Spleen (tissue), 11 donors: ENCODE measurements at regions not wholly inside any gene's neighbourhood (a gene's known extent, or its start where the extent isn't known, plus 50 kb on each side); places are given as distances from the start of the nearest gene placed in this dataset.
A peak's percentile ranks its signal among the peaks of the same experiment; 100 is the strongest.

Experiments used
- DNase-seq: peaks from one replicate; pipeline ENCODE4 v3.0.0-alpha.2; 2020
- H3K27ac ChIP-seq, 8 donors: fragments of 200-600 bp; sonication (generic) in 7 of 8; 1 replicate in 4 of 8; 2 replicates in 4 of 8; pipeline versions ENCODE4 v1.5.0 to v1.8.0; 2016 to 2021; ENCODE audit warnings: inconsistent platforms in 4 of 8, mild to moderate bottlenecking in 4 of 8, moderate library complexity in 1 of 8
- H3K27me3 ChIP-seq, 7 donors: fragments of 200-600 bp; sonication (generic) in 6 of 7; replicated peaks in 1 of 7; 1 replicate in 4 of 7; 2 replicates in 3 of 7; pipeline versions ENCODE4 v1.5.0 to v1.8.0; 2016 to 2021; ENCODE audit warnings: inconsistent platforms in 3 of 7, mild to moderate bottlenecking in 1 of 7
- H3K36me3 ChIP-seq, 6 donors: fragments of 200-600 bp; sonication (generic) in 5 of 6; 1 replicate in 4 of 6; 2 replicates in 2 of 6; pipeline versions ENCODE4 v1.5.0 to v1.8.0; 2016 to 2021; ENCODE audit warnings: inconsistent platforms in 2 of 6
- H3K4me1 ChIP-seq, 6 donors: fragments of 200-600 bp; sonication (generic) in 5 of 6; 1 replicate in 3 of 6; 2 replicates in 3 of 6; pipeline versions ENCODE4 v1.5.0 to v1.8.0; 2016 to 2021; ENCODE audit warnings: inconsistent platforms in 3 of 6
- H3K4me3 ChIP-seq, 8 donors: fragments of 200-600 bp; sonication (generic) in 7 of 8; 1 replicate in 4 of 8; 2 replicates in 4 of 8; pipeline versions ENCODE4 v1.5.0 to v1.8.0; 2016 to 2021; ENCODE audit warnings: inconsistent platforms in 4 of 8, mild to moderate bottlenecking in 4 of 8, moderate library complexity in 2 of 8
- H3K9me3 ChIP-seq, 8 donors: fragments of 200-600 bp; sonication (generic) in 7 of 8; 1 replicate in 4 of 8; 2 replicates in 4 of 8; pipeline versions ENCODE4 v1.5.0 to v1.8.0; 2016 to 2021; ENCODE audit warnings: inconsistent platforms in 4 of 8
- CTCF ChIP-seq, 11 experiments: fragments of 200-600 bp in 7 of 11; fragments of 450-650 bp in 4 of 11; sonication (generic) in 4 of 11; IDR thresholded peaks in 8 of 11; conservative IDR thresholded peaks in 3 of 11; 1 replicate in 7 of 11; 2 replicates in 4 of 11; pipeline versions ENCODE4 v1.4.0 to v1.8.0; 2016 to 2021; ENCODE audit warnings: antibody characterized with exemption in 11 of 11, inconsistent platforms in 4 of 11, mild to moderate bottlenecking in 1 of 11
- POLR2A ChIP-seq, 3 donors: fragments of 450-650 bp; IDR thresholded peaks; one replicate each; pipeline ENCODE4 v1.5.1; 2017; ENCODE audit warnings: antibody characterized with exemption in 3 of 3, mild to moderate bottlenecking in 1 of 3
- POLR2AphosphoS5 ChIP-seq, 3 donors: sonication (generic); formaldehyde crosslinking; IDR thresholded peaks; one replicate each; pipeline ENCODE4 v1.5.1; 2017; ENCODE audit warnings: antibody characterized with exemption in 3 of 3
- WGBS, 5 donors: extraction: QIAGEN DNeasy Blood & Tissue Kit in 3 of 5; methylation state at CpG; one replicate each; pipeline versions ENCODE4 v1.1.5 to v1.1.7; 2013 to 2018; 5-methylcytosine and 5-hydroxymethylcytosine counted together
- intact Hi-C: fragments of 100-400 bp; cut with DNase I; formaldehyde crosslinking; loops from one replicate; pipeline ENCODE4 v1.15.0; 2023; ENCODE audit warnings: low total_unique reads
- donor health status: healthy with polysubstance abuse.
- donor health status: DM: no; HTN: no; CAD: no; lungs with moderate emphysema.
- donor health status: DM: no; HTN: no; CAD: no.
- donor health status: Bipolar disorder and iron deficiency.
- donor health status: healthy.
- donor health status: DM: no; HTN: no; CAD: no.
- donor health status: DM: yes; HTN: yes; CAD: no.

- no peak for DNase-seq
- WGBS, 5 donors = 79 to 87% (median 85%) methylated on average over 14 to 21 of the region's 21 CpGs
- Histone ChIP-seq H3K4me1 (no peaks in the 10 kb centered on the region), H3K9me3 (peaks cover 0 to 10% (median 5%) of the 10 kb centered on the region in 8 donors), H3K27ac (no peak overlapping the region), H3K4me3 (no peak overlapping the region), H3K27me3 (peaks cover 0 to 19% (median 0%) of the 10 kb centered on the region in 7 donors), H3K36me3 (no peaks in the 10 kb centered on the region)
- intact Hi-C loops = no loop called here
- no peak for TF ChIP-seq POLR2A (IDR thresholded peaks at IDR 0.05)
- TF ChIP-seq POLR2AphosphoS5 (IDR thresholded peaks at IDR 0.05) = no peak
- no peak for TF ChIP-seq CTCF (IDR thresholded peaks at IDR 0.05 in 8 of 11, conservative IDR thresholded peaks at IDR 0.05 in 3 of 11)
Measured at GRCh38 chr10:131770946-131771633, 129.7 kb upstream of the PPP2R2D start.

GRCh38 chr10:131771634-131772358 lies 129.0 kb upstream of the PPP2R2D start:
- Histone ChIP-seq H3K27me3 (peaks cover 0 to 19% (median 0%) of the 10 kb centered on the region in 7 donors), H3K4me3 (no peak overlapping the region), H3K4me1 (no peaks in the 10 kb centered on the region), H3K36me3 (no peaks in the 10 kb centered on the region), H3K9me3 (peaks cover 0 to 17% (median 12%) of the 10 kb centered on the region in 8 donors), H3K27ac (no peak overlapping the region)
- WGBS, 5 donors = 78 to 89% (median 84%) methylated on average over 15 to 16 of the region's 16 CpGs
- TF ChIP-seq CTCF (IDR thresholded peaks at IDR 0.05 in 8 of 11, conservative IDR thresholded peaks at IDR 0.05 in 3 of 11) (no peak), POLR2A (IDR thresholded peaks at IDR 0.05) (no peak), POLR2AphosphoS5 (IDR thresholded peaks at IDR 0.05) (no peak)
- intact Hi-C loops = no loop called here
- peak; percentile 63 for DNase-seq

DNA sequence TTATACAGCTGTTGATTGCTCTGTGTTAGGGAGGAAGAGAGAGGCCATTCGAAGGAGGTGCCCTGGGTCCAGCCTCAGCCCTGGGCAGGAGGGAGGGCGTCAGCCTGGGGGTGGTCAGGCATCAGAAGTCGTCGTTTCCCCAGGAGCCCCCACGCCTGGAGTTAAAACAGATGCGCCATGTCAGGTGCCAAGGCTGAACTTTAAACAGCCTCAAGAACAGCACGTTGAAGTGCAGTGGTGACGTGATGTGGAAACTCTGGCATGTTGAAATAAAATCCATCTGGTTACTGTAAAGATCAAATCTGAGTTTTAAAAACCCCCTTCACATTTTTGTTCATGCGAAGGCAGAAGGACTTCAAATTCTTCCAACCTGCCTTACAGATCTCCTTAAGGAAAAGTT lies 128.4 kb upstream of the PPP2R2D start:
- TF ChIP-seq CTCF (IDR thresholded peaks at IDR 0.05 in 8 of 11, conservative IDR thresholded peaks at IDR 0.05 in 3 of 11) (no peak), POLR2A (IDR thresholded peaks at IDR 0.05) (no peak), POLR2AphosphoS5 (IDR thresholded peaks at IDR 0.05) (no peak)
- Histone ChIP-seq H3K4me3 (no peak overlapping the region), H3K27me3 (peaks cover 0 to 19% (median 0%) of the 10 kb centered on the region in 7 donors), H3K27ac (no peak overlapping the region), H3K4me1 (no peaks in the 10 kb centered on the region), H3K36me3 (no peaks in the 10 kb centered on the region), H3K9me3 (peaks cover 0 to 24% (median 18%) of the 10 kb centered on the region in 8 donors)
- no peak for DNase-seq
- intact Hi-C loops = no loop called here
- WGBS, 5 donors = 54 to 76% (median 75%) methylated on average over 9 of the region's 9 CpGs
